Stimulated activated CD8-positive, alpha-beta memory T cell treated with anti-CD3 and anti-CD28 coated beads, Interleukin-12 subunit alpha, Interleukin-12 subunit beta, amount 100 ng/mL, for 4 hours (primary cell): ENCODE measurements at regions not wholly inside any gene's neighbourhood (a gene's known extent, or its start where the extent isn't known, plus 50 kb on each side); places are given as distances from the start of the nearest gene placed in this dataset.

Source experiments
- DNase-seq: peaks from one replicate; pipeline ENCODE4 v3.0.0-alpha.2; 2020; ENCODE audit warnings: low read depth

DNA sequence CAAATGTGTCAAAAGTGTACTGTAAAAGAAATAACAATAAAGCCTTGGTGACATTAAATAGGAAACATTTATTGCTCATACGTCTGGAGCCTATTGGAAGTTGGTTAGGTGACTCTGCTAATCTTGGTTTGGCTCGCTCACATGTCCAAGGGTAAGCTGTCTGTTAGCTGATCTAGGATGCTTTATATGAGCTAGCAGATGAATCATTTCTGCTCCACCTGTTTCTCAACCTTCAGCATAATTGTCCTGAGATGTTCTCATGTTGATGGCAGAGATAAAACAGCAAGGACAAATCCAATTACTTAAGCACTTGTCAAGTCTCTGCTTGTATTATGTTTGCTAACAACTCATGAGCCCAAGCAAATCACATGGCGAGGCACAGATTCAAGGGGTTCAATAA lies 56.0 kb upstream of the CD53 start:
- no peak for DNase-seq

DNA sequence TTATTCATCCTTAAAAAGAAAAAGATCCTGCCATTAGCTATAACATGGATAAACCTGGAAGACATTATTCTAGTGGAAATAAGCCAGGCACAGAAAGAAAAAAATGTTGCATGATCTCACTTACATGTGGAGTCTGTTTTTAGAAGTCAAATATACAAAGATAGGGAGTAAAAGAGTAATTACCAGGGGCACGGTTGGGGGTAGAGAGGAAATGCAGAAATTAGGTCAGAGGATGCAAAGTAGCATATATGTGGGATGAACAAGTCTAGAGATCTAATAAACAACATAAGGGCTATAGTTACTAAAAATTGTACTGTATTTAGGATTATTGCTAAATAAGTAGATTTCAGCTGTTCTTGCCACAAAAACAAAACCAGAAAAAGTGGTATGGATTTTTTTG lies 61.4 kb upstream of the CD53 start:
- no peak for DNase-seq

DNA sequence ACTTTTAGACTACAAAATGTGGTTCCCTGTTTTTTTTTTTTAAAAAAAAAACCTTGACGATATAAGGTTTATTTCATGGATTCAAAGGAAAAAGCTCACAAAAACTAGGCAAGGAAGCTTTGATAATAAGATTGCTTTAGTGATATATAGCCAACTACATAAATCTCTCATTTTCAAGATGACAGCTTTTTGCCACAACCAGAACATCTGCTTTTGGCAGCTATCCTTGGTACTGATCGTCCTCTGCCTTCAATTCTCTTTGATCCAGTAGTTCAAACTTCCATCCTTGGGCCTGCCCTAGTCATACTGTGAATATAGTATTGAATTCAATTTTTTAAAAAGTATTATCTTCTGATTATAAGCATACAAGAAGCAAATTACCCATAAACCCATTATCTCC lies 72.9 kb upstream of the CD53 start:
- DNase-seq = no peak

GRCh38 chr1:110798691-110799256 lies 74.2 kb upstream of the CD53 start:
- DNase-seq = no peak

- no peak for DNase-seq
Measured at GRCh38 chr1:110788673-110789072, 84.3 kb upstream of the CD53 start.

GRCh38 chr1:110787328-110788071 lies 85.4 kb upstream of the CD53 start:
- no peak for DNase-seq

DNA sequence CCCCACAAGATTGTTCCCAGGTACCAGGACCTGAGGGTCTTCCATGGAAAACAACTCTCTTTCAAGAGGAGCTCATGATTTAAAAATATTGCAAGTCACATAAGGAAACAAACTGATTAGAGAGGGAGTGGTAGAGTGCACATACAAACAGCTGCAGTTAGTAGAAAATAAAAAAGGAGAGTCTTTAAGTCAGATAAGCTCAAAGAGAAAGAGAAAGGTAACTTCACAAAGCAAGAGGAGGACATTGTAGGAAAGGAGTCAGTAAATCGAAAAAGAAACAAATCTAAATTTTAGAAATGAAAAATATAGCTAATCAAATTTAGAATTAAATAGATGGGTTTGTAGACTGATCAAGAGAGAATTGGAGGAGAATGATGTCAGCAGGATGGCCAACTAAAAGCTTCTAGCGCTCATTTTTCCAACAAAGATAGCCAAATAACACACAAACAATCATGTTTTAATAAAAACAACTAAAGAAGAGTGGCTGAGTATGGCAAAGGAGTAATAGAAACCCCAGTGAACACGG lies 86.1 kb upstream of the CD53 start:
- no peak for DNase-seq

GRCh38 chr1:110785612-110786011 lies 87.3 kb upstream of the CD53 start:
- DNase-seq = no peak

- DNase-seq = no peak
Measured at GRCh38 chr1:110785055-110785454, 87.9 kb upstream of the CD53 start.

DNA sequence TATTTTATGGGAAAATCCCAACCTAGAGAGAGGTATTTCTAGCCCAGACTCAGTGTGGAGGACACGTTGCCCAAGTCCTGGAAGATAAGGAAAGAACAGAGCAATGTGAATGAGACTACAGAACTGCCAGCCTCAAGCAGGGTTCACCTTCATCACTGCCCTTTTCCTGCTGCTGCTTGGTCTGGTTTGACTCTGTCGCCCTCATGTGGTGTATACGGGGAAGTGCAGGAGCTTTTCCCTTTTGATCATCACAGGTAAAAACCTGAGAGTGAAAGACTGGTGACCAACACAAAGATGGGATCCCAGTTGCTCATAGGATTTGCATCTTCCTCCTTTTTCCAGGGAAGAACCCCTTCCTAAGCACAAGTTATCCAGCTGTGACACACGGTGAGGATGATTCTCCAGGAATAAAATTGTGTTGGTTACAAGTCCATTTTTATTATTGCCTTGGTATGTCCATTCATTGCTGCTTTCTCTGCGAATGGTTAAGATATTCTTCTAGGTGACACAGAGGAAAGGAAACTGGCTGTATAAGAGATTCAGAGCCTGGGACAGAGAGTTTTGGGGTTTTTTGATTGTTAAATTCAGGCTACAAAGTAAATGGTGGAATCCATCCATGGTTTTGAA lies 89.5 kb upstream of the CD53 start:
- peak; percentile 19 for DNase-seq

- DNase-seq = no peak
Measured at GRCh38 chr1:110781525-110781924, 91.4 kb upstream of the CD53 start.

DNA sequence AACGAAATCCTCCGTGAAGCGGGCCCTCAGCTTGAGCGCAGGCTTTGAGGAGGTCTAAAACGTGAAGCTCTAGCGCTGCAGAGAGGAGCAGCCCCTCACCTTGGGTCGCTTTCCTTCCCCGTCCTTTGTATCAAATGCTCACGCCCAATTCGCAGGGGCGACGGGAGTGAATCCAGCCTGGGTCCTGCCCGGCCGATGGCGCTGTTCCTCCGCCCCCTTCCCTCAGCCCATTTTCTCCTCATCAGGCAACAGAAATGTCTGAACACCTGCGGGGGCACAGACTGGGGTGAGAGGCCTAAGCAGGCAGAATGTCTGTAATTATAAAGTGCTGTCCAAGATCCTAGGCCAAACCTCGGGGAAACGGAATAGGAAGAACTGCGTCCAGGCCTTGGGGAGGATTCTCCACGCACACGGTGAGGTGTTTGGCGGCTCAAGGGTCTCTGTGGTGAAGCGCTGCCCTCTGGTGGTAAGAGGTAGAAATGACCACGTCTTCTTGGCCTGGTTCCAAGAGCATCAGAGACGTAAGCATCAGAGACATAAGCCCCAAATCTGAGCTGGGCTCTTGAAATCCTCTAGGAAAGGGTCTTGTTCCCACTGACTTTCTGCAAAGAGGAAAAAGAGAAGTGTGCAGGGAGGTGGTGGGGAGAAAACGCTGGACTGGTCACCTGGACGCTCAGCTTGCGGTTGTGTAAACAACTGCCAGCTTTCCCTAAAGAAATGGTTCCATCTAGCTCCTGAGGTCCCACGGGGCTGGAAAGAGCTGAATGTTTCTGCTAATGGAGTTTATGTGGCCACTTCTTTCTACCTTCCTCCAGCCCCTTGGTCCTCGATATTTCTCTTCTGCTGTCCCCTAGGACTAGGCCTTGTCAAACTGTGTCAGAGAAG lies 92.1 kb upstream of the CD53 start:
- DNase-seq = peak; percentile 30

DNA sequence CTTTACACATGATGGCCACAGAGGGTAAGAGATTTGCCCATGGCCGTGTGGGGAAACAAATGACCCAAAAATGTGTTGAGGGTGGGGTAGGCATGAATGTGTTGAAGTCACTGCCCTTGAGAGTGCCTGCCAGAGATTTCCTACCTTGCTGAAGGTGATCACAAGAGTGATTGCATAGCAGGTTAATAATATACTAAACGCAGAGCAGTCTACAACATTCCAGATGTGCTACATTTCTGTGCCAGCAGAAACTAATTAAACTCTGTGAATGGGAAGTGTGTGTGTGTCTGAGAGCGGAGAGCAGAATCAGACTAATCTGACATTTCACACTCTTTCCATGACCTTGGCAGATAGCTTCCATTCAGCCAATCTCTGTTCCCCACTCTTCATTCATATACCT lies 93.3 kb upstream of the CD53 start:
- no peak for DNase-seq

- DNase-seq = no peak
Measured at GRCh38 chr1:110778821-110779220, 94.1 kb upstream of the CD53 start.

- no peak for DNase-seq
Measured at GRCh38 chr1:110777228-110777627, 95.7 kb upstream of the CD53 start.

DNA sequence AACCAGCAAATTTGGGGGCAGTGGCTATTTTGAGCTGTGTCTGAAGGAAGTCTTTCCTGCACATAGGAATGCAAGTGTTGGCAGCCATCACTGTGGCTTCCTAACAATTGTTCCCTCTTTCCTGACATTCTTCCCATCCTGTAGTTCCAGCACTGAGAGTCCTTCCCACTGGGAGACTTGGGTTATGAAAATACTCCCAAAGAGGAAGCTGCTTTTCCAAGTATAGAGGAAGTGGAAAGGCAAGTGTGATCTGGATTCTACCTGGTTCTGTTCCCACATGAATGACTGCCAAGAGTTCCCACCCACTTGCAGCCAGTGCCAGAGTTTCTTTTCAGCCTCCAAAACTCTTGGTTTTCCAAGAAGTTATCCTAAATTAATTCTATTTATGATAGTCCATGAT lies 98.5 kb upstream of the CD53 start:
- no peak for DNase-seq

DNA sequence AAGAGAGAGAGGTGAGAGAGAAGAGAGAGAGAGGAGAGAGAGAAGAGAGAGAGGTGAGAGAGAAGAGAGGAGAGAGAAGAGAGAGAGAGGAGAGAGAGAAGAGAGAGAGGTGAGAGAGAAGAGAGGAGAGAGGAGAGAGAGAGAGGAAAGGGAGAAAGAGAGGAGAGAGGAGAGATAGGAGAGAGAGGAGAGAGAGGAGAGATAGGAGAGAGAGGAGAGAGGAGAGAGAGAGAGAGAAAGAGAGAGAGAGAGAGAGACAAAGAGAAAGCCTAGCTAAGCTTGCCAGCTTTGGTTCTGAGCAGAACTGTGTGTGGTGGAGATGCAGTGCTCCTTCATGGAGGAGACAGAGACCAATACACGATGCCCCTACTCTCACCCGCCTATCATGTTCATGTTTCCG lies 99.1 kb upstream of the KCNA3 start:
- DNase-seq = no peak

DNA sequence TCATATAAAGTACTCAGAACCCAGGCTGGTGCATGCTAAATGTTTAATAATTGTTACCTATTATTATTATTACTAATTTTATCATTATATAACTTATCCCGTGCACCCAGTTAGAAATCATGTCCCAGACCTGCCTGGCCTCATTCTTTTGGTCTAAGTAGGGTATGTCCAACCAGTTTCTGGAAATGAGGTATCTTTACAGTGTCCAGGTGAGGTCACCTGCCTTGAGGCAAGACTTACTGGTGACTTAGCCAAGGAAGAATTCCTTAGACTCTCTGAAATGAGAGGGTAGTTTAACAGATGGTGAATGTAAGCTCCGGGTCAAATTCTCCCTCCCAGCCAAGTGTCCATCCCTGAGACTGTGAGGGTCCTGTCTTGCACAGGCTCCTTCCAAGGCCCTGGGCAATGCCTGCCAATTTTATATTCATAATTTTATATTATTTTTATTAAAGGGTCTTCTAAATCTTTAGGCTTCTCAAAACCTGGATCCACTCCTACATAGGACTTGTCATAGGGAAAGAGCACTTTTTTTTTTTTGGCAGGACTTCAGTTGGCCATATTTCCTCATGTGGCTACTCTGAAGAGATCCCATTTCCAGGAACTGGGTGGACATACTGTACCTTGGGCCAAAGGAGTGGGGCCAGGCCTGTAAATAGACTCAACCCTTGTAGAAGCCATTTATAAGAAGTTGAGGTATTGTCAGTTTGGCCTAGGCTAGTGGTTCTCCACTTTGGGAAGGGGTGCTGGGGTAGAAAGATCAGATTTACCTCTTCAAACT lies 96.7 kb upstream of the KCNA3 start:
- no peak for DNase-seq

DNA sequence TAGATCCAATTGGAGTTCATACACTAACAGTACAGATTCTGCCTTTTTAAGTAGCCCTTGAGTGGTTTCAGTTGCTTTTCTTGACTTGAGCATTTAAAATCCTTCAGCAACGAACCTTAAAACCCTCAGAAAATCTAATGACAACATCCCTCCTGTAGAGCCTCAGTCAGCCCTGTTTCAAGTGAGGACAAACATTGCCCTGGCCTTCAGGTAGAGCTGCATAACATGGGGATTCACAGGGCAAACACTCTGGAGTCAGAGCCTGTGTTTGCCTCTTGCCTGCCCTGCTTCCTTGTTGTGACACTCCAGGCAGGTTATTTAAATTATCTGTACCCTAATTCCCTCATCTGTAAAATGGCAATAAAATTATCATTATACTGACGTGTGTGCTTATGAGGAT lies 96.1 kb upstream of the KCNA3 start:
- no peak for DNase-seq

DNA sequence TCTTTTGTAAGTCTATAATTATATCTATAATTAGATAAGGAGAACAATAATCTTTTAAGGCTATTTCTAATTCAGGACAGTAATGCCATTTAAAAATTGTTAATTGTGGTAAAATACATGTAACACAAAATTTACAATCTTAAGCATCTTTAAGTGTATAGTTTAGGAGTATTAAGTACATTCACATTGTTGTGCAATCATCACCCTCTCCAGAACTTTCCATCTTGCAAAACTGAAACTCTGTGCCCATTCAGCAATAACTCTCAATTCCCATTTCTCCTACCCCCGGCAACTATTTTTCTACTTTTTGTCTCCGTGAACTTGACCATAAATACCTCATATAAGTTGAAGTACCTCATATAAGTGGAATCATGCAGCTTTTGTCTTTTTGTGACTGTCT lies 93.9 kb upstream of the KCNA3 start:
- DNase-seq = no peak

DNA sequence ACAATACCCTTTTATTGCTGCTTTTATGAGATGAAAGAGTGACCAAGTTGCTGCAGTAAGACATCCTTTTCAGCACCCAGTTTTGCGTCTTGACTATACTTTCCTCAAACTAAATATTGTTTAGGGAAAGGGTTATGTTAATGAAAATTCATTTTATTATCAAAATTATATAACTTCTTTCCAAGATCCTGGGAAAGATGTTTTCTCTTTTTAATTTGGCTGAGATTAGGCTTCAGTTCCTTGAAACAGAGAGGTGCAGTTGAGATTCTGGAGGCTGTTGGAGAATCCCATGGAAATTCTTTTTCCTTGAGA lies 91.6 kb upstream of the KCNA3 start:
- DNase-seq = no peak
